ENCODE measurements at regions not wholly inside any gene's neighbourhood (a gene's known extent, or its start where the extent isn't known, plus 50 kb on each side); places are given as distances from the start of the nearest gene placed in this dataset.

DNA sequence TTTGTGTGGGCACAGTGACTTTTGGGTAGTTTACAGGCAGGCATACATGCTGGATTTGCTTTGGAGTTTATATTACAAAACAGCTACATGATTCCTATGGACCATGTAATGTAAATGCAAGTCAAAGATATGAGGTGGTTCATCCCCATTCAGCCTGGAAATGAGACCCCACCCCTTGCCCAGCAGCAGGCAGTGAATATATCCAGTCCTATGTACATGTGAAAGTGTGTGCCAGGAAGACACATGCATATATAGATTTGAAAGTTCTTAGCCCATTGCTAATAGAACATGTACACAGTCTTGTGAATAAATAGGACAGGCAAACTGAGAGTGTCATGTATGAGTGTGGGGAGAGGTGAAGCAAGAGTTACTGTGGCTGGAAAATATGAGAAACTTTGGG, 65.3 kb downstream of the FZD1 start:
- no peaks in the 10 kb centered on the region for H3K79me2 ChIP-seq
- H3K4me3 ChIP-seq (ENCODE audit: low read depth, low read length): no peak overlapping the region
- H3K4me2 ChIP-seq (ENCODE audit: low read length): no peak overlapping the region
- H2AFZ ChIP-seq: no peak overlapping the region
- H3K4me1 ChIP-seq: no peaks in the 10 kb centered on the region
- no peak for TF ChIP-seq CTCF (IDR thresholded peaks at IDR 0.05)
- no peak overlapping the region for H3K27ac ChIP-seq
- H3K9ac ChIP-seq: no peak overlapping the region
- H3K9me3 ChIP-seq (ENCODE audit: control insufficient read depth, low read length): no peaks in the 10 kb centered on the region
- no peaks in the 10 kb centered on the region for H3K27me3 ChIP-seq (ENCODE audit: control insufficient read depth, insufficient read depth, low read length)
- H3K36me3 ChIP-seq (ENCODE audit: control insufficient read depth, insufficient read depth, low read length): no peaks in the 10 kb centered on the region

- Histone ChIP-seq H2AFZ (no peak overlapping the region), H3K9me3 (ENCODE audit: control insufficient read depth, low read length) (no peaks in the 10 kb centered on the region), H3K4me3 (ENCODE audit: low read depth, low read length) (no peak overlapping the region), H3K27me3 (ENCODE audit: control insufficient read depth, insufficient read depth, low read length) (no peaks in the 10 kb centered on the region), H3K4me1 (no peaks in the 10 kb centered on the region), H3K4me2 (ENCODE audit: low read length) (no peak overlapping the region), H3K27ac (no peak overlapping the region), H3K9ac (no peak overlapping the region), H3K36me3 (ENCODE audit: control insufficient read depth, insufficient read depth, low read length) (no peaks in the 10 kb centered on the region), H3K79me2 (no peaks in the 10 kb centered on the region)
- TF ChIP-seq CTCF (IDR thresholded peaks at IDR 0.05): no peak
Measured at GRCh38 chr7:91330191-91330808, 66.1 kb downstream of the FZD1 start.

DNA sequence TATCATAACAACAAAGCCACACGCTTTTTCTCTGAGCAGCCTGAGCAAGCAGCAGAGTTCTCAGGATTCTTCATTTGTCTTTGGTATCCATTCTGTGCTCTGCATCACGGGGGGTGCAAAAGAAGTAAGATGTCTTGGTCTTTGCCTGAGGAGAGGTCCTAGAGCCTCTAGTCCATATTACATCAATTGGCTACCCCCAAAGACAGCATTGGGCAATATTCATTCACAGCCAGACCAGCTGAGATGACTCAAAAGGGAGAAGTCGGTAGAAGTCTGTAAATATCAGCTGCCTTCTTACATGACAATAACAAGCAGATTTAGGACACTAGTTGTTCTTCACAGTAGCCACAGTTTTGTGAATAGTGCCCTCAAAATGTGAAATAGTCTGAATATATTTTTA, 66.6 kb downstream of the FZD1 start:
- H3K9me3 ChIP-seq (ENCODE audit: control insufficient read depth, low read length): no peaks in the 10 kb centered on the region
- no peak overlapping the region for H3K27ac ChIP-seq
- no peaks in the 10 kb centered on the region for H3K27me3 ChIP-seq (ENCODE audit: control insufficient read depth, insufficient read depth, low read length)
- no peaks in the 10 kb centered on the region for H3K79me2 ChIP-seq
- no peak overlapping the region for H3K4me2 ChIP-seq (ENCODE audit: low read length)
- H3K4me1 ChIP-seq: no peaks in the 10 kb centered on the region
- no peak overlapping the region for H2AFZ ChIP-seq
- no peaks in the 10 kb centered on the region for H3K36me3 ChIP-seq (ENCODE audit: control insufficient read depth, insufficient read depth, low read length)
- no peak overlapping the region for H3K4me3 ChIP-seq (ENCODE audit: low read depth, low read length)
- no peak overlapping the region for H3K9ac ChIP-seq
- no peak for TF ChIP-seq CTCF (IDR thresholded peaks at IDR 0.05)

DNA sequence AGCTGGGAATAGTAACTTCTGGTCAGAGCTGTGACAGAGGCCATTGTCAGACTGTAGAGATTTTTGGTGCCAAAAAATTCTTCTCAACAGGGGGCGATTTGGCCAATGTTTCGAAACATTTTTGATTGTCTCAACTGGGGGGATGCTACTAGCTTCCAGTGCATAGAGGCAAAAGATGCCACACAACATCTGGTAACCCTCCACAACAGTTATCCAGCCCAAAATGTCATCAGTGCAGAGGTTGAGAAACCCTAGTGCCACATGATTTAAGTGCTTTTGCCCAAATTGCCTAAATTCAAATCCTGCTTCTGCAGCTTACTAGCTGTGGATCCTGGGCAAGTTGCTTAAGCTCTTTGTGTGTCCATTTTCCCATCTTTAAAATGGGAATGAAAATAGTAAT, 71.9 kb downstream of the FZD1 start:
- no peaks in the 10 kb centered on the region for H3K27me3 ChIP-seq (ENCODE audit: control insufficient read depth, insufficient read depth, low read length)
- no peak overlapping the region for H2AFZ ChIP-seq
- no peaks in the 10 kb centered on the region for H3K4me1 ChIP-seq
- no peaks in the 10 kb centered on the region for H3K9me3 ChIP-seq (ENCODE audit: control insufficient read depth, low read length)
- no peak for TF ChIP-seq CTCF (IDR thresholded peaks at IDR 0.05)
- H3K79me2 ChIP-seq: no peaks in the 10 kb centered on the region
- H3K9ac ChIP-seq: no peak overlapping the region
- H3K27ac ChIP-seq: no peak overlapping the region
- no peak overlapping the region for H3K4me2 ChIP-seq (ENCODE audit: low read length)
- no peaks in the 10 kb centered on the region for H3K36me3 ChIP-seq (ENCODE audit: control insufficient read depth, insufficient read depth, low read length)
- no peak overlapping the region for H3K4me3 ChIP-seq (ENCODE audit: low read depth, low read length)
